HEK293 (cell line): ENCODE measurements at regions not wholly inside any gene's neighbourhood (a gene's known extent, or its start where the extent isn't known, plus 50 kb on each side); places are given as distances from the start of the nearest gene placed in this dataset.

Source experiments
- HOXA7 ChIP-seq: sonication (generic); formaldehyde crosslinking; IDR thresholded peaks from 2 replicates; pipeline ENCODE4 v1.8.1; 2022; ENCODE audit warnings: missing genetic modification reagents, borderline replicate concordance
- KLF7 ChIP-seq: fragments of 450-650 bp; formaldehyde crosslinking; IDR thresholded peaks from 2 replicates; pipeline ENCODE4 v1.5.1; 2016; ENCODE audit warnings: missing biosample characterization, missing genetic modification characterization, borderline replicate concordance
- PBX3 ChIP-seq: sonication (generic); formaldehyde crosslinking; IDR thresholded peaks from 2 replicates; pipeline ENCODE4 v1.8.1; 2022; ENCODE audit warnings: mild to moderate bottlenecking, moderate library complexity, missing genetic modification reagents
- PRDM10 ChIP-seq: fragments of 450-650 bp; formaldehyde crosslinking; IDR thresholded peaks from 2 replicates; pipeline ENCODE4 v1.5.1; 2016; ENCODE audit warnings: missing biosample characterization, missing genetic modification characterization
- PRDM6 ChIP-seq: fragments of 450-650 bp; formaldehyde crosslinking; IDR thresholded peaks from 2 replicates; pipeline ENCODE4 v1.5.1; 2017; ENCODE audit warnings: missing biosample characterization, missing genetic modification characterization
- TRIM28 ChIP-seq: IDR thresholded peaks from 2 replicates; pipeline ENCODE4 v1.6.1; 2011; ENCODE audit warnings: low read length, control low read depth, borderline replicate concordance
- TSHZ1 ChIP-seq: fragments of 450-650 bp; formaldehyde crosslinking; IDR thresholded peaks from 2 replicates; pipeline ENCODE4 v1.5.1; 2016; ENCODE audit warnings: missing biosample characterization, missing genetic modification characterization, borderline replicate concordance
- ZNF114 ChIP-seq: fragments of 450-650 bp; formaldehyde crosslinking; IDR thresholded peaks from 2 replicates; pipeline ENCODE4 v1.5.0; 2017; ENCODE audit warnings: missing biosample characterization, missing genetic modification characterization
- ZNF121 ChIP-seq: fragments of 450-650 bp; formaldehyde crosslinking; IDR thresholded peaks from 2 replicates; pipeline ENCODE4 v1.5.1; 2016; ENCODE audit warnings: missing biosample characterization, missing genetic modification characterization
- ZNF140 ChIP-seq: fragments of 450-650 bp; formaldehyde crosslinking; IDR thresholded peaks from 2 replicates; pipeline ENCODE4 v1.5.1; 2016; ENCODE audit warnings: missing biosample characterization, missing genetic modification characterization
- ZNF211 ChIP-seq: fragments of 450-650 bp; formaldehyde crosslinking; IDR thresholded peaks from 2 replicates; pipeline ENCODE4 v1.5.1; 2016; ENCODE audit warnings: low read depth, missing biosample characterization, missing genetic modification characterization
- ZNF248 ChIP-seq: fragments of 450-650 bp; formaldehyde crosslinking; IDR thresholded peaks from 2 replicates; pipeline ENCODE4 v1.5.1; 2017; ENCODE audit warnings: missing biosample characterization, missing genetic modification characterization
- ZNF26 ChIP-seq: fragments of 450-650 bp; formaldehyde crosslinking; IDR thresholded peaks from 2 replicates; pipeline ENCODE4 v1.5.1; 2016; ENCODE audit warnings: missing biosample characterization, missing genetic modification characterization
- ZNF292 ChIP-seq: fragments of 450-650 bp; formaldehyde crosslinking; IDR thresholded peaks from 2 replicates; pipeline ENCODE4 v1.5.1; 2016; ENCODE audit warnings: low read depth, missing biosample characterization, missing genetic modification characterization, borderline replicate concordance
- ZNF311 ChIP-seq: fragments of 450-650 bp; formaldehyde crosslinking; IDR thresholded peaks from 2 replicates; pipeline ENCODE4 v1.5.1; 2017; ENCODE audit warnings: missing biosample characterization, missing genetic modification characterization, borderline replicate concordance
- ZNF585B ChIP-seq: fragments of 450-650 bp; formaldehyde crosslinking; IDR thresholded peaks from 2 replicates; pipeline ENCODE4 v1.5.1; 2016; ENCODE audit warnings: missing biosample characterization, missing genetic modification characterization
- ZNF658 ChIP-seq: fragments of 450-650 bp; formaldehyde crosslinking; IDR thresholded peaks from 2 replicates; pipeline ENCODE4; 2016; ENCODE audit warnings: missing biosample characterization, missing genetic modification characterization
- ZNF776 ChIP-seq: fragments of 450-650 bp; formaldehyde crosslinking; IDR thresholded peaks from 2 replicates; pipeline ENCODE4 v1.5.0; 2017; ENCODE audit warnings: missing biosample characterization, missing genetic modification characterization, borderline replicate concordance
- ZSCAN23 ChIP-seq: fragments of 450-650 bp; formaldehyde crosslinking; IDR thresholded peaks from 2 replicates; pipeline ENCODE4 v1.5.1; 2016; ENCODE audit warnings: missing biosample characterization, missing genetic modification characterization
- ZXDB ChIP-seq: fragments of 450-650 bp; formaldehyde crosslinking; IDR thresholded peaks from 2 replicates; pipeline ENCODE4 v1.5.1; 2016; ENCODE audit warnings: missing biosample characterization, missing genetic modification characterization
- TF ChIP-seq, protein P1 (sequence below): fragments of 450-650 bp; formaldehyde crosslinking; IDR thresholded peaks from 2 replicates; pipeline ENCODE4 v1.5.1; 2016; ENCODE audit warnings: missing biosample characterization, missing genetic modification characterization
- TF ChIP-seq, protein P2 (sequence below): fragments of 450-650 bp; formaldehyde crosslinking; IDR thresholded peaks from 2 replicates; pipeline ENCODE4 v1.5.1; 2016; ENCODE audit warnings: missing biosample characterization, missing genetic modification characterization, low read depth
- TF ChIP-seq, protein P3 (sequence below): fragments of 450-650 bp; formaldehyde crosslinking; IDR thresholded peaks from 2 replicates; pipeline ENCODE4 v1.5.1; 2017; ENCODE audit warnings: missing biosample characterization, mild to moderate bottlenecking, missing genetic modification characterization, moderate library complexity

DNA sequence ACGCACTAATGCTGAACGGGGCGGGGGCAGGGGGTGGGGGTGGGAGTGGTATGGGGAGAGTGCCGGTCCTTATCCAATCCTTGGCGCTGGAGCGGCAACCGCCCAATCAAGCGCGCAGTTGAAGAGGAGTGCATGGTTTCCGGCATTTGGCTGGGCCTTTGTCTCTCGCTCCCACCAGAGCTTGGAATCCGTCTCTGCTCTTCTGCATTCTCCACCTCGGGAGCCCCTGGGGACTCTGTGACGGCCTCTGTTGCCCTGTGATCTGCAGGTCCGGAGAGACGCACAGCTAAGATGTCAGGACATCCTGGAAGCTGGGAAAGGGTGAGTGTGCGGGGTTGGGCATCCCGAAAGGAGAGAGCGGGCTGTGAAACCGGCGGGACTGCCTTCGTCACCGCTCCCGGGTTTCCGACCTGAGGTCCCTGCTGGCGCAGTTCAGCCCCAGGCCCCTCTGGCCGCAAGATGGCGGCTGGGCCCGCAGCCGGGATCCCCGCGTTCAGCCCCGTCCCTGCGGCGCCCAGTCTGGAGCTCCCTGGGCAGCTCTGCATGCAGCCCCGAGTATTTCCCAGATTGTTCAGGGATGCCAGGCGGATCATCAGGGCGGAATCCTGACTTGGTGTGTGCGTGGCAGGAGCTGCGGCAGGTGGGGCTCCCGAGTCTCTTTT lies 53.6 kb upstream of the ZNF254 start (continued):
- TF ChIP-seq, protein P1, sequence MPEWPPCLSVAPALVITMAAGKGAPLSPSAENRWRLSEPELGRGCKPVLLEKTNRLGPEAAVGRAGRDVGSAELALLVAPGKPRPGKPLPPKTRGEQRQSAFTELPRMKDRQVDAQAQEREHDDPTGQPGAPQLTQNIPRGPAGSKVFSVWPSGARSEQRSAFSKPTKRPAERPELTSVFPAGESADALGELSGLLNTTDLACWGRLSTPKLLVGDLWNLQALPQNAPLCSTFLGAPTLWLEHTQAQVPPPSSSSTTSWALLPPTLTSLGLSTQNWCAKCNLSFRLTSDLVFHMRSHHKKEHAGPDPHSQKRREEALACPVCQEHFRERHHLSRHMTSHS (tag by site-specific recombination), result no peak
- TF ChIP-seq TRIM28, result peak; percentile 50; the same call in 1 of the 2 replicates
- no peak for TF ChIP-seq ZSCAN23 (tag by site-specific recombination)
- TF ChIP-seq ZNF114, result no peak
- 0 out of 2 replicates have a peak, but pooled peaks have one; percentile 62 for TF ChIP-seq PBX3 (CRISPR knock-in tag)
- TF ChIP-seq ZNF211, result no peak
- no peak for TF ChIP-seq ZNF121 (tag by site-specific recombination)
- no peak for TF ChIP-seq ZNF311 (tag by site-specific recombination)
- TF ChIP-seq PRDM6 (tag by site-specific recombination), result no peak
- TF ChIP-seq HOXA7 (CRISPR knock-in tag), result no peak
- TF ChIP-seq ZNF26 (tag by site-specific recombination), result no peak
- TF ChIP-seq ZNF585B (tag by site-specific recombination), result no peak
- TF ChIP-seq, protein P2, sequence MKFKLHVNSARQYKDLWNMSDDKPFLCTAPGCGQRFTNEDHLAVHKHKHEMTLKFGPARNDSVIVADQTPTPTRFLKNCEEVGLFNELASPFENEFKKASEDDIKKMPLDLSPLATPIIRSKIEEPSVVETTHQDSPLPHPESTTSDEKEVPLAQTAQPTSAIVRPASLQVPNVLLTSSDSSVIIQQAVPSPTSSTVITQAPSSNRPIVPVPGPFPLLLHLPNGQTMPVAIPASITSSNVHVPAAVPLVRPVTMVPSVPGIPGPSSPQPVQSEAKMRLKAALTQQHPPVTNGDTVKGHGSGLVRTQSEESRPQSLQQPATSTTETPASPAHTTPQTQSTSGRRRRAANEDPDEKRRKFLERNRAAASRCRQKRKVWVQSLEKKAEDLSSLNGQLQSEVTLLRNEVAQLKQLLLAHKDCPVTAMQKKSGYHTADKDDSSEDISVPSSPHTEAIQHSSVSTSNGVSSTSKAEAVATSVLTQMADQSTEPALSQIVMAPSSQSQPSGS, result no peak
- no peak for TF ChIP-seq ZNF776 (tag by site-specific recombination)
- no peak for TF ChIP-seq KLF7 (tag by site-specific recombination)
- no peak for TF ChIP-seq ZNF658 (tag by site-specific recombination)
- TF ChIP-seq, protein P3, sequence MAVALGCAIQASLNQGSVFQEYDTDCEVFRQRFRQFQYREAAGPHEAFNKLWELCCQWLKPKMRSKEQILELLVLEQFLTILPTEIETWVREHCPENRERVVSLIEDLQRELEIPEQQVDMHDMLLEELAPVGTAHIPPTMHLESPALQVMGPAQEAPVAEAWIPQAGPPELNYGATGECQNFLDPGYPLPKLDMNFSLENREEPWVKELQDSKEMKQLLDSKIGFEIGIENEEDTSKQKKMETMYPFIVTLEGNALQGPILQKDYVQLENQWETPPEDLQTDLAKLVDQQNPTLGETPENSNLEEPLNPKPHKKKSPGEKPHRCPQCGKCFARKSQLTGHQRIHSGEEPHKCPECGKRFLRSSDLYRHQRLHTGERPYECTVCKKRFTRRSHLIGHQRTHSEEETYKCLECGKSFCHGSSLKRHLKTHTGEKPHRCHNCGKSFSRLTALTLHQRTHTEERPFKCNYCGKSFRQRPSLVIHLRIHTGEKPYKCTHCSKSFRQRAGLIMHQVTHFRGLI, result no peak
- TF ChIP-seq ZNF292 (tag by site-specific recombination), result no peak
- no peak for TF ChIP-seq PRDM10
- TF ChIP-seq ZNF248 (tag by site-specific recombination), result no peak
- TF ChIP-seq ZNF140 (tag by site-specific recombination), result no peak
- TF ChIP-seq ZXDB (tag by site-specific recombination), result peak; percentile 86
- TF ChIP-seq TSHZ1 (tag by site-specific recombination), result no peak
